Keratinocyte (primary cell): ENCODE measurements at regions not wholly inside any gene's neighbourhood (a gene's known extent, or its start where the extent isn't known, plus 50 kb on each side); places are given as distances from the start of the nearest gene placed in this dataset.

Source experiments
- DNase-seq: peaks from one replicate; pipeline ENCODE4 v3.0.0-alpha.2; 2011; ENCODE audit warnings: low read depth, missing footprints, low spot score
- FAIRE-seq: peaks from 2 replicates; lab custom pipeline; 2011; peaks lifted over from hg19 to GRCh38; lab: Jason Lieb, UNC
- H2AFZ ChIP-seq: 2 replicates; pipeline ENCODE4 v1.6.0; 2012; ENCODE audit warnings: low read length, control low read depth, inconsistent platforms; ENCODE audit not compliant: control insufficient read depth
- H3K27ac ChIP-seq: 2 replicates; pipeline ENCODE4 v1.5.1; 2011; ENCODE audit warnings: low read length; ENCODE audit not compliant: control insufficient read depth, insufficient read depth
- H3K27me3 ChIP-seq: 3 replicates; pipeline ENCODE4 v1.6.0; 2011; ENCODE audit warnings: low read length; ENCODE audit not compliant: control insufficient read depth, insufficient read depth; ENCODE audit errors: extremely low read depth
- H3K36me3 ChIP-seq, 2 experiments: 2 replicates in 1 of 2; 3 replicates in 1 of 2; pipeline ENCODE4 v1.5.1; 2011; ENCODE audit warnings: low read length in 2 of 2, mild to moderate bottlenecking in 1 of 2; ENCODE audit not compliant: control insufficient read depth in 2 of 2, insufficient read depth in 2 of 2; ENCODE audit errors: extremely low read depth in 1 of 2
- H3K4me1 ChIP-seq: 3 replicates; pipeline ENCODE4 v1.5.1; 2011; ENCODE audit warnings: low read length; ENCODE audit not compliant: control insufficient read depth, insufficient read depth; ENCODE audit errors: extremely low read depth
- H3K4me2 ChIP-seq: 3 replicates; pipeline ENCODE4 v1.6.0; 2011; ENCODE audit warnings: low read depth, low read length; ENCODE audit not compliant: control insufficient read depth, insufficient read depth; ENCODE audit errors: extremely low read depth
- H3K4me3 ChIP-seq, 3 experiments: fragments of 200-600 bp in 1 of 3; sonication (generic) in 1 of 3; 2 replicates in 2 of 3; 3 replicates in 1 of 3; pipeline ENCODE4 v1.5.1; 2011 to 2016; ENCODE audit warnings: low read length in 3 of 3, mild to moderate bottlenecking in 3 of 3, control low read depth in 2 of 3, inconsistent platforms in 1 of 3, low read depth in 1 of 3, mixed read lengths in 1 of 3, mixed run types in 1 of 3, moderate library complexity in 1 of 3; ENCODE audit not compliant: control insufficient read depth in 2 of 3, insufficient read depth in 2 of 3; ENCODE audit errors: extremely low read depth in 1 of 3
- H3K79me2 ChIP-seq: 2 replicates; pipeline ENCODE4 v1.6.0; 2012; ENCODE audit warnings: low read length; ENCODE audit not compliant: control insufficient read depth, insufficient read depth
- H3K9ac ChIP-seq: 3 replicates; pipeline ENCODE4 v1.6.0; 2011; ENCODE audit warnings: low read length; ENCODE audit not compliant: control insufficient read depth, insufficient read depth; ENCODE audit errors: extremely low read depth
- H3K9me1 ChIP-seq: 3 replicates; pipeline ENCODE4 v1.6.0; 2011; ENCODE audit warnings: low read length; ENCODE audit not compliant: control insufficient read depth, insufficient read depth; ENCODE audit errors: extremely low read depth
- H3K9me3 ChIP-seq: 2 replicates; pipeline ENCODE4 v1.5.1; 2012; ENCODE audit warnings: low read depth, low read length; ENCODE audit not compliant: control insufficient read depth
- H4K20me1 ChIP-seq: 3 replicates; pipeline ENCODE4 v1.6.0; 2011; ENCODE audit warnings: low read length; ENCODE audit not compliant: control insufficient read depth, insufficient read depth; ENCODE audit errors: extremely low read depth
- EZH2 ChIP-seq: IDR thresholded peaks from one replicate; pipeline ENCODE4 v1.6.1; 2012; ENCODE audit warnings: inconsistent platforms, mild to moderate bottlenecking, low read length, moderate library complexity
- dilution Hi-C: fragments of 300-500 bp; cut with MboI; formaldehyde crosslinking; loops from one replicate; pipeline ENCODE4 v1.7.0; 2020; ENCODE audit warnings: low sequenced_read_pairs; ENCODE audit not compliant: extremely low pct_ligation_motif_present
- TF ChIP-seq, protein P1 (sequence below), 3 experiments: IDR thresholded peaks in 1 of 3; conservative IDR thresholded peaks in 1 of 3; optimal IDR thresholded peaks in 1 of 3; 2 replicates in 2 of 3; 3 replicates in 1 of 3; pipeline versions ENCODE3 to v1.5.1; 2011; ENCODE audit warnings: low read length in 3 of 3, mild to moderate bottlenecking in 3 of 3, moderate library complexity in 2 of 3, control low read depth in 1 of 3, inconsistent platforms in 1 of 3; ENCODE audit not compliant: insufficient read depth in 2 of 3; ENCODE audit errors: extremely low read depth in 1 of 3

DNA sequence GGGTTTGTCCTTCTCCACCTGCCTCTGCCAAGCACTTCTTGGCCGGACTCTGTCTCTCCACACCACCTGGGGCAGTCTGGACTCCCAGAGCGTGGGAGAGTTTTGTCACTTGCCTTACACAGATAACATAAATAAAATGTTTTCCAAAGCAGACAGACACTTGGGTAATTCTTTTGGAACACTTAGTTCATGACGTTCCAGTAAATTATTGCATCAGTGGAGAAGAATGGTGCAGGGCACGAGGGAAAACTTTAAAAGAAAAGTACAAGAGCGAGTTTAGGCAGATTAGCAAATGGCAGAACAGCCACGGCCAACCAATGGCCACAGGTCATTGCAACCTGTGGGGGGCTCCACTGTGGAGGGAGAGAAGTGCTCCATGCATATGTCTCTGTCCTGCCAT lies 170.6 kb upstream of the GRB10 start:
- H2AFZ ChIP-seq = no peak overlapping the region
- no peak overlapping the region for H3K4me3 ChIP-seq
- H4K20me1 ChIP-seq = no peaks in the 10 kb centered on the region
- no peaks in the 10 kb centered on the region for H3K79me2 ChIP-seq
- H3K9me3 ChIP-seq = no peaks in the 10 kb centered on the region
- no peak for DNase-seq
- H3K4me2 ChIP-seq = no peak overlapping the region
- H3K4me1 ChIP-seq = no peaks in the 10 kb centered on the region
- peaks cover 10% of the 10 kb centered on the region for H3K27me3 ChIP-seq
- no peak overlapping the region for H3K9ac ChIP-seq
- H3K27ac ChIP-seq = no peak overlapping the region
- dilution Hi-C loops = no loop called here
- no peak for FAIRE-seq
- no peaks in the 10 kb centered on the region for H3K36me3 ChIP-seq
- no peak for TF ChIP-seq EZH2
- TF ChIP-seq, protein P1, sequence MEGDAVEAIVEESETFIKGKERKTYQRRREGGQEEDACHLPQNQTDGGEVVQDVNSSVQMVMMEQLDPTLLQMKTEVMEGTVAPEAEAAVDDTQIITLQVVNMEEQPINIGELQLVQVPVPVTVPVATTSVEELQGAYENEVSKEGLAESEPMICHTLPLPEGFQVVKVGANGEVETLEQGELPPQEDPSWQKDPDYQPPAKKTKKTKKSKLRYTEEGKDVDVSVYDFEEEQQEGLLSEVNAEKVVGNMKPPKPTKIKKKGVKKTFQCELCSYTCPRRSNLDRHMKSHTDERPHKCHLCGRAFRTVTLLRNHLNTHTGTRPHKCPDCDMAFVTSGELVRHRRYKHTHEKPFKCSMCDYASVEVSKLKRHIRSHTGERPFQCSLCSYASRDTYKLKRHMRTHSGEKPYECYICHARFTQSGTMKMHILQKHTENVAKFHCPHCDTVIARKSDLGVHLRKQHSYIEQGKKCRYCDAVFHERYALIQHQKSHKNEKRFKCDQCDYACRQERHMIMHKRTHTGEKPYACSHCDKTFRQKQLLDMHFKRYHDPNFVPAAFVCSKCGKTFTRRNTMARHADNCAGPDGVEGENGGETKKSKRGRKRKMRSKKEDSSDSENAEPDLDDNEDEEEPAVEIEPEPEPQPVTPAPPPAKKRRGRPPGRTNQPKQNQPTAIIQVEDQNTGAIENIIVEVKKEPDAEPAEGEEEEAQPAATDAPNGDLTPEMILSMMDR (optimal IDR thresholded peaks at IDR 0.05 in 1 of 3, IDR thresholded peaks at IDR 0.05 in 1 of 3, conservative IDR thresholded peaks at IDR 0.05 in 1 of 3; ENCODE audit: extremely low read depth in 1 of 3, insufficient read depth in 2 of 3, low read length in 3 of 3) = no peak
- H3K9me1 ChIP-seq = no peaks in the 10 kb centered on the region

DNA sequence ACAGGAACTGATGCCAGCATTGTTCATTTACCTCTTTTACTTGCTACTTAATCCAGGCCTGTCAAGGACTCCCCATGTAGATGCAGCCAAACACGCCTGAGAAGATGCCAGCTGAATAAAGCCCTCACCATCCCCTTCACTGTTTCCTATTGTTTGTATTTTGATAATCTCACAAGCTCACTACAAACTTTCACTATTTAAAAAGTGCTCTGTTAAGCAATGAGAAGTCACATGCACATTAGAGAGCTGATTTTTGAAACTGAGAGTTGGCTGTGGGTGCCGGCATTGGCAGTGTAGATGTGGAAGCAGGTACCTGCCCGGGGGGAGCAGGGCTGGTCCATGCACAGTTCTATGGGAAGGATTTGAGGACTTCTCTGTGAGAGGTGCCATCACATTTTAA lies 169.8 kb upstream of the GRB10 start:
- no peak overlapping the region for H3K4me2 ChIP-seq
- no peak for DNase-seq
- no peaks in the 10 kb centered on the region for H3K36me3 ChIP-seq
- no peak for FAIRE-seq
- no peaks in the 10 kb centered on the region for H3K79me2 ChIP-seq
- H3K4me1 ChIP-seq = no peaks in the 10 kb centered on the region
- H3K9me1 ChIP-seq = no peaks in the 10 kb centered on the region
- no peak overlapping the region for H3K4me3 ChIP-seq
- H3K9ac ChIP-seq = no peak overlapping the region
- no peaks in the 10 kb centered on the region for H4K20me1 ChIP-seq
- no peak overlapping the region for H2AFZ ChIP-seq
- TF ChIP-seq, protein P1 (optimal IDR thresholded peaks at IDR 0.05 in 1 of 3, IDR thresholded peaks at IDR 0.05 in 1 of 3, conservative IDR thresholded peaks at IDR 0.05 in 1 of 3; ENCODE audit: extremely low read depth in 1 of 3, insufficient read depth in 2 of 3, low read length in 3 of 3) = no peak
- TF ChIP-seq EZH2 = no peak
- dilution Hi-C loops = no loop called here
- no peak overlapping the region for H3K27ac ChIP-seq
- no peaks in the 10 kb centered on the region for H3K9me3 ChIP-seq
- H3K27me3 ChIP-seq = peaks cover 5% of the 10 kb centered on the region
